NCI-H2227 (cell line): ENCODE measurements at regions not wholly inside any gene's neighbourhood (a gene's known extent, or its start where the extent isn't known, plus 50 kb on each side); places are given as distances from the start of the nearest gene placed in this dataset.

Experiments used
- DNase-seq: peaks from one replicate; lab custom pipeline; 2025; ENCODE audit not compliant: unreplicated experiment; lab: John Stamatoyannopoulos, UW

DNA sequence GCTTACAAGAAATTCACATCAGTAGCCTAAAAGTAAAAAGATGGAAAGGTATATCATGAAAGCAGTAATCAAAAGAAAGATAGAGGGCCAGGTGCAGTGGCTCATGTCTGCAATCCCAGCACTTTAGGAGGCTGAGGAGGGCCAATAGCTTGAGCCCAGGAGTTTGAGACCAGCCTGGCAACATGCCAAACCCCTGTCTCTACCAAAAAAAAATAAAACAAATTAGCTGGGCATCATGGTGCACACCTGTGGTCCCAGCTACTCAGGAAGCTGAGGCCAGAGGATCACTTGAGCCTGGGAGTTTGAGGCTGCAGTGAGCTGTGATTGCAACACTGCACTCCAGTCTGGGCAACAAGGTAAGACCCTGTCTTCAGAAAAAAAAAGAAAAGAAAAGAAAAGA lies 55.5 kb downstream of the GSPT2 start:
- DNase-seq = no peak

DNA sequence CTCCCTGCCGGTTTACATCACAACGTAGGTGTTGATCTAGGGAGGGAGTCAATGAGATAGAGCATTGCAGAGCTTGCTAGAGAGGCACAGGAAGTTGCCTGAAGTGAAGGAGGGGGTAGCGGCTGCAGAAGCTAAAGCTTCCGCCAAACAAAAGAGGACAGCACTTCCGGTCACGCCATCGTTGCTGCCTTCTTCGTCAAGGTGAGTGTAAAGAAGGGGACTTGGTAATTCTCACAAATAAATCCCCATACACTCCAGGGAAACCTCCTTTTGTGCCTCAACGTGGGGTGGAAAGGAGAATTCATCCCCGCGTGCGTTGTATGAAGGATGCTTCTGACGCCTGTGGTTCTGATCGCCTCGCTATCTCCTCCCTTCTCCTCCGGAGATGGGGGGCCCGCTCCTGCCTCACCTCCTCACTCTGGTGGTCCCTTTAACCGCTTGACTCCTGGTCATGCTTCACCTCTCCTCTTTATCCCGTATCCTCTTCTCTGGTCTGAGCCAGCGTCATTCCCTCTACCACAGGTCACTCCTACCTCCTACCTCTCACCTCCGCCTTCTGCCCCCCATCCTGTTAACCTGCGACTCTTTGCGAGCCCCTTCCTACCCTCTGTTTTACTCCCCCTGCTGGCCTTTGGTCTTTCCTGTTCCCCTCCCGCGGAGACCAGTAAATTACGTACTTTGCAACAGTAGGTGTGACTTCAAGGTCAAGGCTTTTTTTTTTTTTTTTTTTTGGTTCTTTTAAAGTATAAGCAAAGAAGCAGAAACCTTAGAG lies 59.9 kb downstream of the GSPT2 start:
- peak; percentile 86 for DNase-seq

DNA sequence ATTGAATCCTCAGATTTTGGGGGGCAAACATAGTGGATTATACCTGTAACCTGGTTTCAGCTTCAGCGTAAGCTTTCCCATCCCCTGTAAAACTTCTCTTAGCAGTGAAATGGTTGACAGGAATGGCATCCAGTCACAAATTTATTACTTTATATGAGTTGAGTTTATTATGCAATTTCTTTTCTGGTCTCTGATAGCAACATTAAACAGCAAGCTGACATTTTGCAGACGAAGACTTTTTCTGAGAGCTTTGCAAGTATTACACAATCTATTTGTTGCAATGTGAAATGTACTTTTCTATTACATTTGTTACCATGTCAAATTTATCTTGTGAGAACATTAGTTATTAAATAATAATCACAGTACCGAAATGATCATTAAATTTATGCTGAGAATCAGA lies 60.6 kb downstream of the GSPT2 start:
- no peak for DNase-seq

GRCh38 chrX:51804741-51805140 lies 61.5 kb downstream of the GSPT2 start:
- DNase-seq = no peak

GRCh38 chrX:51813886-51814460 lies 70.7 kb downstream of the GSPT2 start:
- DNase-seq = no peak

DNA sequence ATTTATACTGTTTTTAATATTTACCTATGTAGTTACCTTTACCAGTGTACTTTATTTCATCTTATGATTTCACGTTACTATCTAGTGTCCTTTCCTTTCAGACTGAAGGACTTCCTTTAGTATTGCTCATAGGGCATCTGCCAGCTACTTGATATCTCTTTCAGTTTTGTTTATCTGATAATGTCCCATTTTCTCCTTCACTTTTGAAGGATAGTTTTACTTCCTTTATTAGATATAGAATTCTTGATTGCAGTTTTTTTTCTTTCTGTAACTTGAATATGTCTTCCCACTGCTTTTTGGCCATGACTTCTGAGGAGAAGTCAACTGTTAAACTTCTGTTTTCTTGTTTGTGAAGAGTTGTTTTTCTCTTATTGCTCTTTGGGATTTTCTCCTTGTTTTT lies 69.4 kb upstream of the MAGED1 start:
- DNase-seq = no peak

- no peak for DNase-seq
Measured at GRCh38 chrX:51825436-51825835, 68.0 kb upstream of the MAGED1 start.

- no peak for DNase-seq
Measured at GRCh38 chrX:51834076-51834475, 59.3 kb upstream of the MAGED1 start.

DNA sequence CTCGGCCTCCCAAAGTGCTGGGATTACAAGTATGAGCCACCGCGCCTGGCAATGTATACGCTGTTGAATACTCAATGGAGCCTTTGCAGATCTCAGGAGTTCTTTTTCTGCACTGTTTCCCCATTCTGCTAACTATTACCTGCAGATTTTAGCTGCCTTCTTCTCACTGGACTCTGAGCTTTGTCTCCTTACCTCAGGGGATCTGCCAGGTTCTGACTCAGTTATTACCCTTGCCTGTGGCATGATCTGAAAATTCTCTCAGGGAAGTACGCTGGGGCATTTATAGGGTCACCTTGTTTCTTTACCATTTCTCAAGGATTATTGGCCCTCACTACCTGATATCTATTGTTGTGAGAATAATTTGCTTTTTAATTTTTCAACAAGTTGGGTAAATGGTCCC lies 56.6 kb upstream of the MAGED1 start:
- DNase-seq = no peak

GRCh38 chrX:51837451-51837850 lies 56.0 kb upstream of the MAGED1 start:
- DNase-seq = peak; percentile 7

GRCh38 chrX:51837921-51838320 lies 55.5 kb upstream of the MAGED1 start:
- DNase-seq = peak; percentile 19
